ENCODE measurements at regions not wholly inside any gene's neighbourhood (a gene's known extent, or its start where the extent isn't known, plus 50 kb on each side); places are given as distances from the start of the nearest gene placed in this dataset.

DNA sequence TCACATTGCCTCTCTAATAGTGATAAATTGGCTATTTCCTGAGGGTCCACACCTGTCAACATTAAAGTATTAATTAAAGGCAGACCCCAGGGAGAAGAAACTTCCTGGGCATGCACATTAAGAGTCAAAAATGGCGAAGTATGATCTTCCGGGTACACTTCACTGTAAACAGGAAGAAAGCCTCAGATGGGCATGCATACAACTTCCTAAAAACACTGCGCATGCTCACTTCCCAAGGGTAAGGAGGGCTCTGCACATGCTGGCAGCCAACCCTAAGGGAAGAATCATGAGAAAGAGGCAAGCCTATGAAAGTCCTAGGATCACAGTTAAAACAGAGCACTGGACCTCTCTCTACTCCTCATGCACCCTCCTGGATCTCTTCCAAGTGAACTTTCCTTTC is 80.1 kb upstream of the IMMP2L start:
- no peak for DNase-seq (ENCODE audit: low spot score)
- no peak overlapping the region for H3K4me3 ChIP-seq (ENCODE audit: low read length in 2 of 2)
- no peak overlapping the region for H3K4ac ChIP-seq (ENCODE audit: low read length)
- no CpG with 5 or more reads among the region's 3 CpGs for WGBS, 2 donors (ENCODE audit: extremely low coverage in 2 of 2, insufficient read length in 2 of 2, insufficient replicate concordance in 1 of 2)
- no peak overlapping the region for H2BK15ac ChIP-seq (ENCODE audit: low read length)
- no peak overlapping the region for H3K4me2 ChIP-seq (ENCODE audit: insufficient read depth, low read length, poor library complexity, severe bottlenecking)
- H3K27me3 ChIP-seq (ENCODE audit: control insufficient read depth in 3 of 3, insufficient read depth in 3 of 3, low read depth in 1 of 3, low read length in 3 of 3) = no peaks in the 10 kb centered on the region
- H3K18ac ChIP-seq (ENCODE audit: low read length) = no peak overlapping the region
- H2AK5ac ChIP-seq (ENCODE audit: low read depth, low read length) = no peak overlapping the region
- H3K9me3 ChIP-seq (replicated peaks in 1 of 2; ENCODE audit: control insufficient read depth in 2 of 2, insufficient read depth in 1 of 2, low read depth in 1 of 2, low read length in 2 of 2) = no peaks in the 10 kb centered on the region
- H3K36me3 ChIP-seq (replicated peaks in 1 of 2; ENCODE audit: control insufficient read depth in 2 of 2, insufficient read depth in 2 of 2, low read length in 2 of 2) = no peaks in the 10 kb centered on the region
- H3K27ac ChIP-seq (replicated peaks; ENCODE audit: low read length) = no peak overlapping the region
- H2AFZ ChIP-seq (ENCODE audit: low read length) = no peak overlapping the region
- no peak overlapping the region for H2BK5ac ChIP-seq (ENCODE audit: low read length)
- H3K23ac ChIP-seq (ENCODE audit: low read depth, low read length, poor library complexity) = no peak overlapping the region
- no peaks in the 10 kb centered on the region for H3K79me1 ChIP-seq (ENCODE audit: low read depth, low read length)
- H4K91ac ChIP-seq (ENCODE audit: low read depth, low read length, poor library complexity) = no peak overlapping the region
- H3K14ac ChIP-seq (ENCODE audit: low read length) = no peak overlapping the region
- H3K9ac ChIP-seq (ENCODE audit: low read depth, low read length, poor library complexity) = no peak overlapping the region
- H2BK120ac ChIP-seq (ENCODE audit: low read depth, low read length) = no peak overlapping the region
- no peak overlapping the region for H4K8ac ChIP-seq (ENCODE audit: low read depth, low read length)
- H3K4me1 ChIP-seq (ENCODE audit: control insufficient read depth in 2 of 2, insufficient read depth in 1 of 2, low read depth in 1 of 2, low read length in 2 of 2) = no peaks in the 10 kb centered on the region
- H2BK12ac ChIP-seq (ENCODE audit: low read length) = no peak overlapping the region

DNA sequence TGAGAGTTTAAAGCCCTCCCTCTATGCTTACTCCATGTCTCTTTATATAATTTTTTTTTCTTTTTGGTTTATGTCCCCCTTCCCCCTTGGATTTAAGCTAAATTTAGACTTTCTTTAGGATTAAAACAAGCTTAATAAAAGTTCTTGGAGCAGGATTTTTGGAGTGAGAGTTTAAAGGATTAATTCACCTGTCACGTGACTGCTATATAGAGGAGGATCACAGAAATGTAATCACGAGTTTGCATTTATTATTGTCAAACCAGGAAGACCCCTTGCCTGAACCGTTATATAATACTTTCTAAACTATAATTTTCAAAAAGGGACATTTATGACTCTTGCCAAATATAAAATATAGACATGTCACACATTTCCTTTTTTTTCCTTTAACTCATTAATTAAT is 78.1 kb upstream of the IMMP2L start:
- H3K27me3 ChIP-seq (ENCODE audit: control insufficient read depth in 3 of 3, insufficient read depth in 3 of 3, low read depth in 1 of 3, low read length in 3 of 3) = no peaks in the 10 kb centered on the region
- no CpG with 5 or more reads among the region's 3 CpGs for WGBS, 2 donors (ENCODE audit: extremely low coverage in 2 of 2, insufficient read length in 2 of 2, insufficient replicate concordance in 1 of 2)
- no peak overlapping the region for H2BK15ac ChIP-seq (ENCODE audit: low read length)
- no peak for DNase-seq (ENCODE audit: low spot score)
- H2BK5ac ChIP-seq (ENCODE audit: low read length) = no peak overlapping the region
- no peak overlapping the region for H2AK5ac ChIP-seq (ENCODE audit: low read depth, low read length)
- no peak overlapping the region for H3K4me2 ChIP-seq (ENCODE audit: insufficient read depth, low read length, poor library complexity, severe bottlenecking)
- no peak overlapping the region for H3K4me3 ChIP-seq (ENCODE audit: low read length in 2 of 2)
- no peak overlapping the region for H3K23ac ChIP-seq (ENCODE audit: low read depth, low read length, poor library complexity)
- H3K27ac ChIP-seq (replicated peaks; ENCODE audit: low read length) = no peak overlapping the region
- no peak overlapping the region for H2BK12ac ChIP-seq (ENCODE audit: low read length)
- no peaks in the 10 kb centered on the region for H3K9me3 ChIP-seq (replicated peaks in 1 of 2; ENCODE audit: control insufficient read depth in 2 of 2, insufficient read depth in 1 of 2, low read depth in 1 of 2, low read length in 2 of 2)
- no peak overlapping the region for H3K9ac ChIP-seq (ENCODE audit: low read depth, low read length, poor library complexity)
- H3K79me1 ChIP-seq (ENCODE audit: low read depth, low read length) = no peaks in the 10 kb centered on the region
- H3K18ac ChIP-seq (ENCODE audit: low read length) = no peak overlapping the region
- H3K36me3 ChIP-seq (replicated peaks in 1 of 2; ENCODE audit: control insufficient read depth in 2 of 2, insufficient read depth in 2 of 2, low read length in 2 of 2) = no peaks in the 10 kb centered on the region
- no peak overlapping the region for H4K8ac ChIP-seq (ENCODE audit: low read depth, low read length)
- no peak overlapping the region for H3K4ac ChIP-seq (ENCODE audit: low read length)
- H3K14ac ChIP-seq (ENCODE audit: low read length) = no peak overlapping the region
- no peak overlapping the region for H4K91ac ChIP-seq (ENCODE audit: low read depth, low read length, poor library complexity)
- H2AFZ ChIP-seq (ENCODE audit: low read length) = no peak overlapping the region
- H2BK120ac ChIP-seq (ENCODE audit: low read depth, low read length) = no peak overlapping the region
- no peaks in the 10 kb centered on the region for H3K4me1 ChIP-seq (ENCODE audit: control insufficient read depth in 2 of 2, insufficient read depth in 1 of 2, low read depth in 1 of 2, low read length in 2 of 2)

- no peak overlapping the region for H2BK15ac ChIP-seq (ENCODE audit: low read length)
- no peak overlapping the region for H2BK12ac ChIP-seq (ENCODE audit: low read length)
- H2AK5ac ChIP-seq (ENCODE audit: low read depth, low read length) = no peak overlapping the region
- H3K27ac ChIP-seq (replicated peaks; ENCODE audit: low read length) = no peak overlapping the region
- no peak for DNase-seq (ENCODE audit: low spot score)
- no peaks in the 10 kb centered on the region for H3K9me3 ChIP-seq (replicated peaks in 1 of 2; ENCODE audit: control insufficient read depth in 2 of 2, insufficient read depth in 1 of 2, low read depth in 1 of 2, low read length in 2 of 2)
- no peaks in the 10 kb centered on the region for H3K79me1 ChIP-seq (ENCODE audit: low read depth, low read length)
- no peak overlapping the region for H3K14ac ChIP-seq (ENCODE audit: low read length)
- H3K36me3 ChIP-seq (replicated peaks in 1 of 2; ENCODE audit: control insufficient read depth in 2 of 2, insufficient read depth in 2 of 2, low read length in 2 of 2) = no peaks in the 10 kb centered on the region
- no peak overlapping the region for H4K8ac ChIP-seq (ENCODE audit: low read depth, low read length)
- WGBS, 2 donors (ENCODE audit: extremely low coverage in 2 of 2, insufficient read length in 2 of 2, insufficient replicate concordance in 1 of 2) = no CpG with 5 or more reads among the region's 2 CpGs
- no peak overlapping the region for H3K18ac ChIP-seq (ENCODE audit: low read length)
- no peaks in the 10 kb centered on the region for H3K27me3 ChIP-seq (ENCODE audit: control insufficient read depth in 3 of 3, insufficient read depth in 3 of 3, low read depth in 1 of 3, low read length in 3 of 3)
- H3K9ac ChIP-seq (ENCODE audit: low read depth, low read length, poor library complexity) = no peak overlapping the region
- H3K4me2 ChIP-seq (ENCODE audit: insufficient read depth, low read length, poor library complexity, severe bottlenecking) = no peak overlapping the region
- no peak overlapping the region for H2BK120ac ChIP-seq (ENCODE audit: low read depth, low read length)
- no peak overlapping the region for H3K4me3 ChIP-seq (ENCODE audit: low read length in 2 of 2)
- H3K4me1 ChIP-seq (ENCODE audit: control insufficient read depth in 2 of 2, insufficient read depth in 1 of 2, low read depth in 1 of 2, low read length in 2 of 2) = no peaks in the 10 kb centered on the region
- H4K91ac ChIP-seq (ENCODE audit: low read depth, low read length, poor library complexity) = no peak overlapping the region
- no peak overlapping the region for H2BK5ac ChIP-seq (ENCODE audit: low read length)
- H3K4ac ChIP-seq (ENCODE audit: low read length) = no peak overlapping the region
- no peak overlapping the region for H2AFZ ChIP-seq (ENCODE audit: low read length)
- H3K23ac ChIP-seq (ENCODE audit: low read depth, low read length, poor library complexity) = no peak overlapping the region
Measured at GRCh38 chr7:111639934-111640333, 77.6 kb upstream of the IMMP2L start.

DNA sequence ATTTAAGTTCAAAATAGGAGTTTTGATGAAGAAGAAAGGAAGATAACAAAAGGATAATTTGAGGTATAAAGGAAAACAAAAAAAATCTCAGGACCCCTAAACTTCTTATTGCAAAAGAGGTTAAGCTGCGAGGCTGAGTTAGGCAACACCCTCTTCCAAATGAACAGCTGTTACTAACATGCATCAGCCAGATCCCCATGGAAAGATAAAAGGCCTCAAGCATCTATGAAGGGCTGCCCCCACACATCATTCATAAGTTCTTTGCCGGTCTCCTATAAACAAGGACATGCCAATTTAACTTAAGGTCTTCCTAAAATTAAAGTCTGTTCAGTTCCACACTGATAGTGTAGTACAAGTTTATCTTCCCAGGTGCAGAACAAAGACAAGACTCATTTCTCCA is 75.8 kb upstream of the IMMP2L start:
- no peak overlapping the region for H3K4me2 ChIP-seq (ENCODE audit: insufficient read depth, low read length, poor library complexity, severe bottlenecking)
- H3K4ac ChIP-seq (ENCODE audit: low read length) = no peak overlapping the region
- H3K9me3 ChIP-seq (replicated peaks in 1 of 2; ENCODE audit: control insufficient read depth in 2 of 2, insufficient read depth in 1 of 2, low read depth in 1 of 2, low read length in 2 of 2) = no peaks in the 10 kb centered on the region
- H3K18ac ChIP-seq (ENCODE audit: low read length) = no peak overlapping the region
- WGBS, 2 donors (ENCODE audit: extremely low coverage in 2 of 2, insufficient read length in 2 of 2, insufficient replicate concordance in 1 of 2) = no CpG with 5 or more reads among the region's 2 CpGs
- H2AFZ ChIP-seq (ENCODE audit: low read length) = no peak overlapping the region
- no peak overlapping the region for H3K9ac ChIP-seq (ENCODE audit: low read depth, low read length, poor library complexity)
- no peak overlapping the region for H3K27ac ChIP-seq (replicated peaks; ENCODE audit: low read length)
- no peak overlapping the region for H2BK120ac ChIP-seq (ENCODE audit: low read depth, low read length)
- no peaks in the 10 kb centered on the region for H3K4me1 ChIP-seq (ENCODE audit: control insufficient read depth in 2 of 2, insufficient read depth in 1 of 2, low read depth in 1 of 2, low read length in 2 of 2)
- H2BK15ac ChIP-seq (ENCODE audit: low read length) = no peak overlapping the region
- H3K14ac ChIP-seq (ENCODE audit: low read length) = no peak overlapping the region
- H2BK5ac ChIP-seq (ENCODE audit: low read length) = no peak overlapping the region
- H3K23ac ChIP-seq (ENCODE audit: low read depth, low read length, poor library complexity) = no peak overlapping the region
- H2AK5ac ChIP-seq (ENCODE audit: low read depth, low read length) = no peak overlapping the region
- DNase-seq (ENCODE audit: low spot score) = no peak
- no peak overlapping the region for H2BK12ac ChIP-seq (ENCODE audit: low read length)
- no peak overlapping the region for H4K91ac ChIP-seq (ENCODE audit: low read depth, low read length, poor library complexity)
- H3K27me3 ChIP-seq (ENCODE audit: control insufficient read depth in 3 of 3, insufficient read depth in 3 of 3, low read depth in 1 of 3, low read length in 3 of 3) = no peaks in the 10 kb centered on the region
- H4K8ac ChIP-seq (ENCODE audit: low read depth, low read length) = no peak overlapping the region
- no peaks in the 10 kb centered on the region for H3K79me1 ChIP-seq (ENCODE audit: low read depth, low read length)
- no peaks in the 10 kb centered on the region for H3K36me3 ChIP-seq (replicated peaks in 1 of 2; ENCODE audit: control insufficient read depth in 2 of 2, insufficient read depth in 2 of 2, low read length in 2 of 2)
- H3K4me3 ChIP-seq (ENCODE audit: low read length in 2 of 2) = no peak overlapping the region
